ENCODE measurements at regions not wholly inside any gene's neighbourhood (a gene's known extent, or its start where the extent isn't known, plus 50 kb on each side); places are given as distances from the start of the nearest gene placed in this dataset.

GRCh38 chr12:105616971-105617540, 286.6 kb downstream of the C12orf75 start:
- peak in 1 of 9 donors; percentile 4 for DNase-seq (ENCODE audit: low read depth in 6 of 9, low spot score in 9 of 9)
- Histone ChIP-seq H3K4me1 (ENCODE audit: control insufficient read depth in 2 of 2, insufficient read depth in 2 of 2, low read length in 2 of 2) (no peaks in the 10 kb centered on the region), H3K27ac (ENCODE audit: low read depth in 1 of 2, low read length in 1 of 2) (no peak overlapping the region), H3K9me3 (ENCODE audit: control insufficient read depth in 2 of 2, insufficient read depth in 1 of 2, low read length in 1 of 2) (no peaks in the 10 kb centered on the region), H3K27me3 (ENCODE audit: control insufficient read depth in 2 of 2, insufficient read depth in 1 of 2, low read length in 1 of 2) (no peaks in the 10 kb centered on the region), H3K4me3 (ENCODE audit: low read length in 2 of 2) (no peak overlapping the region), H3K36me3 (ENCODE audit: control insufficient read depth in 2 of 2, insufficient read depth in 2 of 2, low read length in 1 of 2) (no peaks in the 10 kb centered on the region)
- 79% methylated on average over 7 of the region's 7 CpGs for WGBS

DNA sequence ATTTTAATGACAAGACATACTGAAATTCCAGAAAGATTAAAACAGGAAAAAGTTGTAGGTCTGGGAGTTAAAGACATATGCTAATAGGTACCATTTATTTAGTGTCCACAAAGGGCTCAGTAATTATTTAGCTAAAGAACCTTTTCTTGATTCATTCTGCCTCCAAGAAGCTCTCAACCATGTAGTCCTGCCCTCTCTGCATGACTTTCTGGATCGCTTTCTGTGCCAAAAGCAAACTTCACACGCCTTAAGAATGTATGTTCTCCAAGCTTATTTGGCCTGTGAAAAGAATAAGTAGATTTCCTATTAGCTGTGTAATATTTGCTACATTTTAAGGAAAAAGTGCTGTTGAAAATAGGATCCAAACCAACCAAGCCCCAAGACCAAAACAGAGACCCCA, 291.7 kb downstream of the C12orf75 start:
- Histone ChIP-seq H3K27me3 (ENCODE audit: control insufficient read depth in 2 of 2, insufficient read depth in 1 of 2, low read length in 1 of 2) (no peaks in the 10 kb centered on the region), H3K27ac (ENCODE audit: low read depth in 1 of 2, low read length in 1 of 2) (no peak overlapping the region), H3K4me3 (ENCODE audit: low read length in 2 of 2) (no peak overlapping the region), H3K36me3 (ENCODE audit: control insufficient read depth in 2 of 2, insufficient read depth in 2 of 2, low read length in 1 of 2) (no peaks in the 10 kb centered on the region), H3K9me3 (ENCODE audit: control insufficient read depth in 2 of 2, insufficient read depth in 1 of 2, low read length in 1 of 2) (no peaks in the 10 kb centered on the region), H3K4me1 (ENCODE audit: control insufficient read depth in 2 of 2, insufficient read depth in 2 of 2, low read length in 2 of 2) (no peaks in the 10 kb centered on the region)
- no peak for DNase-seq (ENCODE audit: low read depth in 6 of 9, low spot score in 9 of 9)
- WGBS, result 85% methylated on average over 2 of the region's 2 CpGs

GRCh38 chr12:105622846-105623736, 292.6 kb downstream of the C12orf75 start:
- no peaks in the 10 kb centered on the region for H3K4me1 ChIP-seq (ENCODE audit: control insufficient read depth in 2 of 2, insufficient read depth in 2 of 2, low read length in 2 of 2)
- WGBS, result 95% methylated on average over 9 of the region's 9 CpGs
- H3K36me3 ChIP-seq (ENCODE audit: control insufficient read depth in 2 of 2, insufficient read depth in 2 of 2, low read length in 1 of 2), result no peaks in the 10 kb centered on the region
- no peaks in the 10 kb centered on the region for H3K9me3 ChIP-seq (ENCODE audit: control insufficient read depth in 2 of 2, insufficient read depth in 1 of 2, low read length in 1 of 2)
- H3K27ac ChIP-seq (ENCODE audit: low read depth in 1 of 2, low read length in 1 of 2), result no peak overlapping the region
- DNase-seq (ENCODE audit: low read depth in 6 of 9, low spot score in 9 of 9), result no peak
- no peaks in the 10 kb centered on the region for H3K27me3 ChIP-seq (ENCODE audit: control insufficient read depth in 2 of 2, insufficient read depth in 1 of 2, low read length in 1 of 2)
- H3K4me3 ChIP-seq (ENCODE audit: low read length in 2 of 2), result no peak overlapping the region

- H3K4me3 ChIP-seq (ENCODE audit: low read length in 2 of 2), result no peak overlapping the region
- H3K27ac ChIP-seq (ENCODE audit: low read depth in 1 of 2, low read length in 1 of 2), result no peak overlapping the region
- no peaks in the 10 kb centered on the region for H3K9me3 ChIP-seq (ENCODE audit: control insufficient read depth in 2 of 2, insufficient read depth in 1 of 2, low read length in 1 of 2)
- no peak for DNase-seq (ENCODE audit: low read depth in 6 of 9, low spot score in 9 of 9)
- H3K4me1 ChIP-seq (ENCODE audit: control insufficient read depth in 2 of 2, insufficient read depth in 2 of 2, low read length in 2 of 2), result no peaks in the 10 kb centered on the region
- no peaks in the 10 kb centered on the region for H3K36me3 ChIP-seq (ENCODE audit: control insufficient read depth in 2 of 2, insufficient read depth in 2 of 2, low read length in 1 of 2)
- no peaks in the 10 kb centered on the region for H3K27me3 ChIP-seq (ENCODE audit: control insufficient read depth in 2 of 2, insufficient read depth in 1 of 2, low read length in 1 of 2)
- 96% methylated on average over 3 of the region's 3 CpGs for WGBS
Measured at GRCh38 chr12:105626653-105627052, 296.2 kb downstream of the C12orf75 start.

- Histone ChIP-seq H3K36me3 (ENCODE audit: control insufficient read depth in 2 of 2, insufficient read depth in 2 of 2, low read length in 1 of 2) (no peaks in the 10 kb centered on the region), H3K27me3 (ENCODE audit: control insufficient read depth in 2 of 2, insufficient read depth in 1 of 2, low read length in 1 of 2) (no peaks in the 10 kb centered on the region), H3K27ac (ENCODE audit: low read depth in 1 of 2, low read length in 1 of 2) (no peak overlapping the region), H3K4me1 (ENCODE audit: control insufficient read depth in 2 of 2, insufficient read depth in 2 of 2, low read length in 2 of 2) (no peaks in the 10 kb centered on the region), H3K4me3 (ENCODE audit: low read length in 2 of 2) (no peak overlapping the region), H3K9me3 (ENCODE audit: control insufficient read depth in 2 of 2, insufficient read depth in 1 of 2, low read length in 1 of 2) (peaks cover 0 to 2% of the 10 kb centered on the region in 2 donors)
- DNase-seq (ENCODE audit: low read depth in 6 of 9, low spot score in 9 of 9), result no peak
- 92% methylated on average over 2 of the region's 2 CpGs for WGBS
Measured at GRCh38 chr12:105637470-105637869, 307.0 kb downstream of the C12orf75 start.

GRCh38 chr12:105640761-105641160, 310.3 kb downstream of the C12orf75 start:
- Histone ChIP-seq H3K4me3 (ENCODE audit: low read length in 2 of 2) (no peak overlapping the region), H3K27me3 (ENCODE audit: control insufficient read depth in 2 of 2, insufficient read depth in 1 of 2, low read length in 1 of 2) (no peaks in the 10 kb centered on the region), H3K4me1 (ENCODE audit: control insufficient read depth in 2 of 2, insufficient read depth in 2 of 2, low read length in 2 of 2) (no peaks in the 10 kb centered on the region), H3K27ac (ENCODE audit: low read depth in 1 of 2, low read length in 1 of 2) (no peak overlapping the region), H3K36me3 (ENCODE audit: control insufficient read depth in 2 of 2, insufficient read depth in 2 of 2, low read length in 1 of 2) (no peaks in the 10 kb centered on the region), H3K9me3 (ENCODE audit: control insufficient read depth in 2 of 2, insufficient read depth in 1 of 2, low read length in 1 of 2) (peaks cover 0 to 2% of the 10 kb centered on the region in 2 donors)
- WGBS, result 42% methylated on average over 1 of the region's 1 CpG
- DNase-seq (ENCODE audit: low read depth in 6 of 9, low spot score in 9 of 9), result no peak

DNA sequence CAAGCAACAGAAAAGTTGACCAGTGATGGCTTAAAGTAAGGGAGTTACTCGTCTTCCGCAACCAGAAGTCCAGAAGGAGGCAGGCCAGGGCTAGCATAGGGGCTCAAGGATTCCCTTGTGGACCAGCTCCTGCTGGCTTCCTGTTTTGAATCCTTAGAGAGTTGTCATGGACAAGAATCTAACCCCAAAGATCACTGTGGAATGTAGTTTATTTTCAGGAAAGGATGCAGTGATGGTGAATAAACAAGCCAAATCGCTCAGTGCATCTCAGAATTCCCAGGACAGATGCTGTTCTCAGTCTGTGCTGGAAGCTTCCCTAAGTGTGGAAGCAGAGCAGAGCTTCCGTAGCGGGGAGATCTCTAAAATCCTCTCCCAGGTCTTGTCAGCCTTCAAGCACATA, 311.3 kb downstream of the C12orf75 start:
- H3K27me3 ChIP-seq (ENCODE audit: control insufficient read depth in 2 of 2, insufficient read depth in 1 of 2, low read length in 1 of 2), result no peaks in the 10 kb centered on the region
- no peaks in the 10 kb centered on the region for H3K9me3 ChIP-seq (ENCODE audit: control insufficient read depth in 2 of 2, insufficient read depth in 1 of 2, low read length in 1 of 2)
- no peaks in the 10 kb centered on the region for H3K36me3 ChIP-seq (ENCODE audit: control insufficient read depth in 2 of 2, insufficient read depth in 2 of 2, low read length in 1 of 2)
- 94% methylated on average over 5 of the region's 5 CpGs for WGBS
- DNase-seq (ENCODE audit: low read depth in 6 of 9, low spot score in 9 of 9), result no peak
- H3K4me1 ChIP-seq (ENCODE audit: control insufficient read depth in 2 of 2, insufficient read depth in 2 of 2, low read length in 2 of 2), result no peaks in the 10 kb centered on the region
- no peak overlapping the region for H3K4me3 ChIP-seq (ENCODE audit: low read length in 2 of 2)
- no peak overlapping the region for H3K27ac ChIP-seq (ENCODE audit: low read depth in 1 of 2, low read length in 1 of 2)

DNA sequence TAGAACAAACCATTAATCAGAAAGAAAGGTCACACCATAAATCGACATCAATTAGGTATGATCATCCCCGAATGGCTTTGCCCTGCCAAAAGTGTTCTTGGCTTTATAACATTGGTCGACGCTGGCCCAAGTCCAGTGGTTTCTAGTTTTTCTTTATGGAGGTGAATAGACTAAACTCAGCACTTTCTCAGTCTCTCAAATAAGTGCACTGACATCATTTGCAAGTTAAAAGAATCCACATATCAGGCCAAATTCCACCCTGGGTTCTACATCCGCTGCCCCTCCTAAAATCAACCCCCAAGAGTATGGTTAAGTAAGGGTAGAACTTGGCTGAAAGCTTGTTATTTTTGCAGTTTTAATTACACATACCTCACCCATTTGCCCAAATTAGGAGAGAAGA, 314.3 kb downstream of the C12orf75 start:
- H3K27me3 ChIP-seq (ENCODE audit: control insufficient read depth in 2 of 2, insufficient read depth in 1 of 2, low read length in 1 of 2), result no peaks in the 10 kb centered on the region
- WGBS, result 91% methylated on average over 5 of the region's 5 CpGs

GRCh38 chr12:105654606-105655005, 324.1 kb downstream of the C12orf75 start:
- H3K9me3 ChIP-seq (ENCODE audit: control insufficient read depth in 2 of 2, insufficient read depth in 1 of 2, low read length in 1 of 2), result no peaks in the 10 kb centered on the region
- WGBS, result 90% methylated on average over 1 of the region's 1 CpG
- no peaks in the 10 kb centered on the region for H3K4me1 ChIP-seq (ENCODE audit: control insufficient read depth in 2 of 2, insufficient read depth in 2 of 2, low read length in 2 of 2)
- H3K4me3 ChIP-seq (ENCODE audit: low read length in 2 of 2), result no peak overlapping the region
- no peak overlapping the region for H3K27ac ChIP-seq (ENCODE audit: low read depth in 1 of 2, low read length in 1 of 2)
- no peak for DNase-seq (ENCODE audit: low read depth in 6 of 9, low spot score in 9 of 9)
- no peaks in the 10 kb centered on the region for H3K27me3 ChIP-seq (ENCODE audit: control insufficient read depth in 2 of 2, insufficient read depth in 1 of 2, low read length in 1 of 2)
- H3K36me3 ChIP-seq (ENCODE audit: control insufficient read depth in 2 of 2, insufficient read depth in 2 of 2, low read length in 1 of 2), result no peaks in the 10 kb centered on the region

More for the DNA sequence above, 314.3 kb downstream of the C12orf75 start:
- no peaks in the 10 kb centered on the region for H3K9me3 ChIP-seq (ENCODE audit: control insufficient read depth in 2 of 2, insufficient read depth in 1 of 2, low read length in 1 of 2)
- H3K4me1 ChIP-seq (ENCODE audit: control insufficient read depth in 2 of 2, insufficient read depth in 2 of 2, low read length in 2 of 2), result no peaks in the 10 kb centered on the region
- H3K36me3 ChIP-seq (ENCODE audit: control insufficient read depth in 2 of 2, insufficient read depth in 2 of 2, low read length in 1 of 2), result no peaks in the 10 kb centered on the region
- H3K4me3 ChIP-seq (ENCODE audit: low read length in 2 of 2), result no peak overlapping the region
- no peak overlapping the region for H3K27ac ChIP-seq (ENCODE audit: low read depth in 1 of 2, low read length in 1 of 2)
- no peak for DNase-seq (ENCODE audit: low read depth in 6 of 9, low spot score in 9 of 9)
